ENCODE measurements at regions not wholly inside any gene's neighbourhood (a gene's known extent, or its start where the extent isn't known, plus 50 kb on each side); places are given as distances from the start of the nearest gene placed in this dataset.

DNA sequence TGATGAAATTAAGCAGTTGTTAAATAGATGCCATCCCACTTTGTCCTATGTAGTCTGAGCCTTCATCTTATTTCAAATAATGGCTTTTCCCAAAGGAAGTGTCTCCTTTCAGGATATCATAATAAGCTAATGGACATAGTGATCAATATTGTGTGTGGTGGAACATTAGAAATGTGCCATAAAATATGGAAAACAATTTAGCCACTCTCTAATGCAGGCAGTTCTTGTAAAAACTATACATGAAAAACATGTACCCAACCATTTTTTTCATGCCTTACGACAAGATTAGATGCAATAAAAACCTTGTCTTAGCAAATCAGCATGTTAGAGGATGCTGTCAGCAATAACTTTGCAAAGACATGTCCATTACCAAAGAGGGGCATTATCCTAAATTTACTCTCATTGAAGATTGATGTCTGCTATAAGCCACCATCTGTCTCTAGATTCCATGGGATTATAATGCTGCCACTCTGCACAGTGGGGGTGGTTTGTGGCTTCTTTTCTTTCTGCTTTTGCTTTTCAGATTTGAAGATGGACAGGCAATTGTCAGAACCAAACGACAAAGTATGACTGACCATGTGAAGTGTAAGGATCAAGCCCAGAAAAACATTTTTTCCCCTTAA is 724.0 kb upstream of the ZNF608 start:
- TF ChIP-seq CREB1 (IDR thresholded peaks at IDR 0.05; ENCODE audit: low read depth) (no peak), NFYB (IDR thresholded peaks at IDR 0.05; ENCODE audit: insufficient read depth, low read depth, low read length) (no peak), ZNF274 (IDR thresholded peaks at IDR 0.05; ENCODE audit: insufficient read depth, insufficient read length) (no peak), POLR2A (IDR thresholded peaks at IDR 0.05; ENCODE audit: low read depth, low read length) (no peak), GABPA (IDR thresholded peaks at IDR 0.05; ENCODE audit: low read depth) (no peak), TAF1 (IDR thresholded peaks at IDR 0.05; ENCODE audit: borderline replicate concordance, low read depth, low read length) (no peak), YY1 (IDR thresholded peaks at IDR 0.05; ENCODE audit: low read depth, low read length) (no peak)
- TF ChIP-seq, protein P1, sequence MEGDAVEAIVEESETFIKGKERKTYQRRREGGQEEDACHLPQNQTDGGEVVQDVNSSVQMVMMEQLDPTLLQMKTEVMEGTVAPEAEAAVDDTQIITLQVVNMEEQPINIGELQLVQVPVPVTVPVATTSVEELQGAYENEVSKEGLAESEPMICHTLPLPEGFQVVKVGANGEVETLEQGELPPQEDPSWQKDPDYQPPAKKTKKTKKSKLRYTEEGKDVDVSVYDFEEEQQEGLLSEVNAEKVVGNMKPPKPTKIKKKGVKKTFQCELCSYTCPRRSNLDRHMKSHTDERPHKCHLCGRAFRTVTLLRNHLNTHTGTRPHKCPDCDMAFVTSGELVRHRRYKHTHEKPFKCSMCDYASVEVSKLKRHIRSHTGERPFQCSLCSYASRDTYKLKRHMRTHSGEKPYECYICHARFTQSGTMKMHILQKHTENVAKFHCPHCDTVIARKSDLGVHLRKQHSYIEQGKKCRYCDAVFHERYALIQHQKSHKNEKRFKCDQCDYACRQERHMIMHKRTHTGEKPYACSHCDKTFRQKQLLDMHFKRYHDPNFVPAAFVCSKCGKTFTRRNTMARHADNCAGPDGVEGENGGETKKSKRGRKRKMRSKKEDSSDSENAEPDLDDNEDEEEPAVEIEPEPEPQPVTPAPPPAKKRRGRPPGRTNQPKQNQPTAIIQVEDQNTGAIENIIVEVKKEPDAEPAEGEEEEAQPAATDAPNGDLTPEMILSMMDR (IDR thresholded peaks at IDR 0.05 in 2 of 3, conservative IDR thresholded peaks at IDR 0.05 in 1 of 3; ENCODE audit: control insufficient read depth in 2 of 3, extremely low read depth in 1 of 3, insufficient read depth in 1 of 3, low read depth in 3 of 3, low read length in 3 of 3): no peak
- TF ChIP-seq, protein P2, sequence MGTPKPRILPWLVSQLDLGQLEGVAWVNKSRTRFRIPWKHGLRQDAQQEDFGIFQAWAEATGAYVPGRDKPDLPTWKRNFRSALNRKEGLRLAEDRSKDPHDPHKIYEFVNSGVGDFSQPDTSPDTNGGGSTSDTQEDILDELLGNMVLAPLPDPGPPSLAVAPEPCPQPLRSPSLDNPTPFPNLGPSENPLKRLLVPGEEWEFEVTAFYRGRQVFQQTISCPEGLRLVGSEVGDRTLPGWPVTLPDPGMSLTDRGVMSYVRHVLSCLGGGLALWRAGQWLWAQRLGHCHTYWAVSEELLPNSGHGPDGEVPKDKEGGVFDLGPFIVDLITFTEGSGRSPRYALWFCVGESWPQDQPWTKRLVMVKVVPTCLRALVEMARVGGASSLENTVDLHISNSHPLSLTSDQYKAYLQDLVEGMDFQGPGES (IDR thresholded peaks at IDR 0.05): no peak

Data from GM12878 (cell line).